Neuronal stem cell (in vitro differentiated cells): ENCODE measurements at regions not wholly inside any gene's neighbourhood (a gene's known extent, or its start where the extent isn't known, plus 50 kb on each side); places are given as distances from the start of the nearest gene placed in this dataset.
"Not testable (repeated sequence)": the region's sequence is repeated elsewhere in the genome, so short reads cannot be mapped to it uniquely, and the experiment has no call there.

Experiments used
- DNase-seq: peaks from one replicate; pipeline ENCODE4 v3.0.0-alpha.2; 2013; ENCODE audit warnings: low spot score
- H2AFZ ChIP-seq: one replicate; pipeline ENCODE4 v1.6.1; 2013; ENCODE audit warnings: mild to moderate bottlenecking, low read length, inconsistent platforms
- H2AK5ac ChIP-seq: 2 replicates; pipeline ENCODE4 v1.6.1; 2013; ENCODE audit warnings: low read depth, mild to moderate bottlenecking, inconsistent platforms, low read length, moderate library complexity, mixed read lengths
- H2BK120ac ChIP-seq: 2 replicates; pipeline ENCODE4 v1.6.1; 2013; ENCODE audit warnings: low read depth, mild to moderate bottlenecking, inconsistent platforms, low read length, moderate library complexity, mixed read lengths
- H2BK12ac ChIP-seq: one replicate; pipeline ENCODE4 v1.6.1; 2013; ENCODE audit warnings: low read length, inconsistent platforms
- H2BK15ac ChIP-seq: 2 replicates; pipeline ENCODE4 v1.6.1; 2013; ENCODE audit warnings: mild to moderate bottlenecking, low read length, inconsistent platforms, mixed read lengths
- H2BK5ac ChIP-seq: one replicate; pipeline ENCODE4 v1.6.1; 2013; ENCODE audit warnings: inconsistent platforms, mild to moderate bottlenecking, low read length, moderate library complexity
- H3K14ac ChIP-seq: one replicate; pipeline ENCODE4 v1.6.1; 2013; ENCODE audit warnings: low read length, inconsistent platforms
- H3K18ac ChIP-seq: 2 replicates; pipeline ENCODE4 v1.6.1; 2013; ENCODE audit warnings: low read length, inconsistent platforms
- H3K23ac ChIP-seq: 2 replicates; pipeline ENCODE4 v1.6.1; 2013; ENCODE audit warnings: low read depth, mild to moderate bottlenecking, mixed read lengths, low read length, inconsistent platforms; ENCODE audit not compliant: poor library complexity
- H3K27ac ChIP-seq: replicated peaks from 3 replicates; pipeline ENCODE4 v1.5.1; 2013; ENCODE audit warnings: low read length, inconsistent platforms
- H3K27me3 ChIP-seq, 3 experiments: 2 replicates each; pipeline ENCODE4 v1.6.1; 2013; ENCODE audit warnings: low read length in 3 of 3, mild to moderate bottlenecking in 2 of 3, inconsistent platforms in 1 of 3, low read depth in 1 of 3, mixed read lengths in 1 of 3, moderate library complexity in 1 of 3; ENCODE audit not compliant: control insufficient read depth in 3 of 3, insufficient read depth in 3 of 3
- H3K36me3 ChIP-seq, 2 donors: replicated peaks in 1 of 2; 2 replicates each; pipeline ENCODE4 v1.6.1; 2013; ENCODE audit warnings: low read length in 2 of 2; ENCODE audit not compliant: control insufficient read depth in 2 of 2, insufficient read depth in 2 of 2
- H3K4ac ChIP-seq: 2 replicates; pipeline ENCODE4 v1.6.1; 2013; ENCODE audit warnings: inconsistent platforms, mild to moderate bottlenecking, low read length, moderate library complexity
- H3K4me1 ChIP-seq, 2 donors: 1 replicate in 1 of 2; 2 replicates in 1 of 2; pipeline ENCODE4 v1.6.1; 2013; ENCODE audit warnings: low read length in 2 of 2, low read depth in 1 of 2; ENCODE audit not compliant: control insufficient read depth in 2 of 2, insufficient read depth in 1 of 2
- H3K4me2 ChIP-seq: one replicate; pipeline ENCODE4 v1.6.1; 2013; ENCODE audit warnings: mild to moderate bottlenecking, low read length, inconsistent platforms; ENCODE audit not compliant: insufficient read depth, poor library complexity, severe bottlenecking
- H3K4me3 ChIP-seq, 2 donors: 2 replicates each; pipeline ENCODE4 v1.5.1; 2013; ENCODE audit warnings: low read length in 2 of 2, mild to moderate bottlenecking in 2 of 2, inconsistent platforms in 1 of 2, moderate library complexity in 1 of 2
- H3K79me1 ChIP-seq: one replicate; pipeline ENCODE4 v1.6.1; 2013; ENCODE audit warnings: low read depth, mild to moderate bottlenecking, inconsistent platforms, low read length, moderate library complexity
- H3K9ac ChIP-seq: one replicate; pipeline ENCODE4 v1.6.1; 2013; ENCODE audit warnings: mild to moderate bottlenecking, low read depth, low read length, inconsistent platforms; ENCODE audit not compliant: poor library complexity
- H3K9me3 ChIP-seq, 2 donors: replicated peaks in 1 of 2; 2 replicates each; pipeline versions ENCODE3 to v1.6.1; 2013; ENCODE audit warnings: low read length in 2 of 2, mild to moderate bottlenecking in 2 of 2, inconsistent platforms in 1 of 2, low read depth in 1 of 2, mixed read lengths in 1 of 2, moderate library complexity in 1 of 2; ENCODE audit not compliant: control insufficient read depth in 2 of 2, insufficient read depth in 1 of 2
- H4K8ac ChIP-seq: one replicate; pipeline ENCODE4 v1.6.1; 2013; ENCODE audit warnings: low read depth, mild to moderate bottlenecking, inconsistent platforms, low read length, moderate library complexity
- H4K91ac ChIP-seq: one replicate; pipeline ENCODE4 v1.6.1; 2013; ENCODE audit warnings: low read length, low read depth, mild to moderate bottlenecking, inconsistent platforms; ENCODE audit not compliant: poor library complexity
- WGBS, 2 donors: extraction: QIAGEN DNeasy Blood & Tissue Kit; methylation state at CpG; one replicate each; pipeline ENCODE4 v1.1.7; 2013; ENCODE audit warnings: missing lambda C conversion rate in 2 of 2, mixed read lengths in 1 of 2; ENCODE audit not compliant: insufficient read length in 2 of 2, insufficient replicate concordance in 1 of 2; ENCODE audit errors: extremely low coverage in 2 of 2; 5-methylcytosine and 5-hydroxymethylcytosine counted together

GRCh38 chr6:147453361-147453760, 55.1 kb upstream of the SAMD5 start:
- peaks cover 0 to under 1% of the 10 kb centered on the region in 2 donors for H3K4me1 ChIP-seq
- H3K27me3 ChIP-seq, result peaks cover 0 to 2% (median 0%) of the 10 kb centered on the region in 3 experiments
- DNase-seq, result no peak
- no CpG with 5 or more reads among the region's 4 CpGs for WGBS, 2 donors
- no peak overlapping the region for H3K4me3 ChIP-seq
- no peaks in the 10 kb centered on the region for H3K79me1 ChIP-seq
- H3K14ac ChIP-seq, result no peak overlapping the region
- H4K8ac ChIP-seq, result no peak overlapping the region
- H2AK5ac ChIP-seq, result no peak overlapping the region
- H4K91ac ChIP-seq, result no peak overlapping the region
- no peak overlapping the region for H3K9ac ChIP-seq
- H2BK120ac ChIP-seq, result no peak overlapping the region
- no peak overlapping the region for H2BK12ac ChIP-seq
- no peak overlapping the region for H2BK5ac ChIP-seq
- H2AFZ ChIP-seq, result no peak overlapping the region
- H3K27ac ChIP-seq, result no peak overlapping the region
- H3K9me3 ChIP-seq, result no peaks in the 10 kb centered on the region
- H3K18ac ChIP-seq, result no peak overlapping the region
- no peaks in the 10 kb centered on the region for H3K36me3 ChIP-seq
- no peak overlapping the region for H3K4me2 ChIP-seq
- no peak overlapping the region for H3K4ac ChIP-seq
- H3K23ac ChIP-seq, result no peak overlapping the region
- H2BK15ac ChIP-seq, result no peak overlapping the region

DNA sequence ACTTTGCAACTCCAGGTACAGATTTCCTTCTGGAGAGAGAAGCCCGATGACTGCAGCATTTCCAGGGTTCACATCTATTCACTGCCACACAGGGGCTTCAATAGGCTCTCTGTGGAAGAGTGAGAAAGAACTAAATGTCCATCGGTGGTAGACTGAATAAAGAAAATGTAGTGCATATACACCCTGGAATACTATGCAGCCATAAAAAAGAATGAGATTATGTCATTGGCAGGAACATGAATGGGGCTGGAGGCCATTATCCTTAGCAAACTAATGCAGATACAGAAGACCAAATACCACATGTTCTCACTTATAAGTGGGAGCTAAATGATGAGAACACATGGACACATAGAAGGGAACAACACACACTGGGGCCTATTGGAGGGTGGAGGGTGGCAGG, 53.6 kb upstream of the SAMD5 start:
- not testable (repeated sequence) for H3K27ac ChIP-seq, H2BK15ac ChIP-seq, H3K4me3 ChIP-seq, H3K27me3 ChIP-seq, H4K8ac ChIP-seq, H3K9me3 ChIP-seq, H3K14ac ChIP-seq, H3K4me1 ChIP-seq, H2BK120ac ChIP-seq, H2AFZ ChIP-seq, H3K23ac ChIP-seq, H2BK12ac ChIP-seq, H3K36me3 ChIP-seq, H3K4ac ChIP-seq, H2BK5ac ChIP-seq, H3K79me1 ChIP-seq, H3K9ac ChIP-seq, H4K91ac ChIP-seq, DNase-seq, H3K4me2 ChIP-seq, H2AK5ac ChIP-seq, H3K18ac ChIP-seq
- WGBS, 2 donors, result no CpG with 5 or more reads among the region's 2 CpGs
